ENCODE measurements at regions not wholly inside any gene's neighbourhood (a gene's known extent, or its start where the extent isn't known, plus 50 kb on each side); places are given as distances from the start of the nearest gene placed in this dataset.

DNA sequence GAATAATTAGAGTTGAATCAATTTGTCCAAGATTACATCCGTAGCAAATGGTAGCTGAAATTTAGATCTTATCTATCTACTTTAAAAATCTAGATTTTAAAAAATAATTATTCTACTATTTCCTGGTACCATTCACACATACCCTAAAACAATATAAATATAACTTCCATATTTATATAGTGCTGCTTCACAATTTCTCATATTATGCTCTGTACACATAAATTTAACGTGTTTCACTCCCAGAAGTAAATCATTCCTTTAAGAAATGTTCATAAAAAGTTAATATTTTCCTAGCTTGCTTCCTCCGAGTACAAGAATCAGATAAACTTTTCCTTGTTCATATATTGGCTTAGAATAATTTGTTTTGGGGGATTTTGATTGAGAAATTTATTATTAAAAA lies 857.0 kb upstream of the SPRY2 start:
- H3F3A ChIP-seq (replicated peaks; ENCODE audit: low read depth): no peaks in the 10 kb centered on the region
- Mint-ChIP-seq H3K9me3 (peaks cover 26% of the 10 kb centered on the region), H3K4me1 (no peaks in the 10 kb centered on the region)

More for the DNA sequence above, 857.0 kb upstream of the SPRY2 start:
- Histone ChIP-seq H3K4me3 (no peak overlapping the region), H3K27ac (ENCODE audit: low read depth) (no peak overlapping the region), H3K9me2 (ENCODE audit: insufficient read depth) (peaks cover 4% of the 10 kb centered on the region; the same call in 1 of the 2 replicates), H4K20me1 (replicated peaks; ENCODE audit: insufficient read depth) (no peaks in the 10 kb centered on the region), H3K4me1 (ENCODE audit: insufficient read depth) (no peaks in the 10 kb centered on the region), H3K27me3 (ENCODE audit: insufficient read depth) (no peaks in the 10 kb centered on the region), H3K36me3 (ENCODE audit: insufficient read depth) (no peaks in the 10 kb centered on the region), H2AFZ (no peak overlapping the region), H3K4me2 (no peak overlapping the region), H3K79me2 (replicated peaks; ENCODE audit: insufficient read depth) (no peaks in the 10 kb centered on the region)
- no peak overlapping the region for H3K4me3 Mint-ChIP-seq
- peaks cover 16% of the 10 kb centered on the region; the same call in 2 of the 3 replicates for H3K36me3 Mint-ChIP-seq (ENCODE audit: low read depth)
- H3K27me3 Mint-ChIP-seq (ENCODE audit: insufficient read depth, low read depth, poor library complexity): no peaks in the 10 kb centered on the region
- no peak for DNase-seq (ENCODE audit: low spot score)
- H3K27ac Mint-ChIP-seq: no peak overlapping the region
- TF ChIP-seq NANOG (IDR thresholded peaks at IDR 0.05; ENCODE audit: borderline replicate concordance) (no peak), ZNF331 (CRISPR knock-in tag; IDR thresholded peaks at IDR 0.05; ENCODE audit: low read depth) (no peak), EZH2phosphoT487 (IDR thresholded peaks at IDR 0.05; ENCODE audit: unreplicated experiment) (no peak), ZNF114 (CRISPR knock-in tag; IDR thresholded peaks at IDR 0.05) (no peak), EZH2 (IDR thresholded peaks at IDR 0.05; ENCODE audit: low read depth, unreplicated experiment) (no peak), CREB1 (CRISPR knock-in tag; IDR thresholded peaks at IDR 0.05; ENCODE audit: low read depth) (no peak), POLR2AphosphoS5 (IDR thresholded peaks at IDR 0.05; ENCODE audit: low read depth) (no peak), JUNB (IDR thresholded peaks at IDR 0.05; ENCODE audit: unreplicated experiment) (no peak)
- TF ChIP-seq, protein P1, sequence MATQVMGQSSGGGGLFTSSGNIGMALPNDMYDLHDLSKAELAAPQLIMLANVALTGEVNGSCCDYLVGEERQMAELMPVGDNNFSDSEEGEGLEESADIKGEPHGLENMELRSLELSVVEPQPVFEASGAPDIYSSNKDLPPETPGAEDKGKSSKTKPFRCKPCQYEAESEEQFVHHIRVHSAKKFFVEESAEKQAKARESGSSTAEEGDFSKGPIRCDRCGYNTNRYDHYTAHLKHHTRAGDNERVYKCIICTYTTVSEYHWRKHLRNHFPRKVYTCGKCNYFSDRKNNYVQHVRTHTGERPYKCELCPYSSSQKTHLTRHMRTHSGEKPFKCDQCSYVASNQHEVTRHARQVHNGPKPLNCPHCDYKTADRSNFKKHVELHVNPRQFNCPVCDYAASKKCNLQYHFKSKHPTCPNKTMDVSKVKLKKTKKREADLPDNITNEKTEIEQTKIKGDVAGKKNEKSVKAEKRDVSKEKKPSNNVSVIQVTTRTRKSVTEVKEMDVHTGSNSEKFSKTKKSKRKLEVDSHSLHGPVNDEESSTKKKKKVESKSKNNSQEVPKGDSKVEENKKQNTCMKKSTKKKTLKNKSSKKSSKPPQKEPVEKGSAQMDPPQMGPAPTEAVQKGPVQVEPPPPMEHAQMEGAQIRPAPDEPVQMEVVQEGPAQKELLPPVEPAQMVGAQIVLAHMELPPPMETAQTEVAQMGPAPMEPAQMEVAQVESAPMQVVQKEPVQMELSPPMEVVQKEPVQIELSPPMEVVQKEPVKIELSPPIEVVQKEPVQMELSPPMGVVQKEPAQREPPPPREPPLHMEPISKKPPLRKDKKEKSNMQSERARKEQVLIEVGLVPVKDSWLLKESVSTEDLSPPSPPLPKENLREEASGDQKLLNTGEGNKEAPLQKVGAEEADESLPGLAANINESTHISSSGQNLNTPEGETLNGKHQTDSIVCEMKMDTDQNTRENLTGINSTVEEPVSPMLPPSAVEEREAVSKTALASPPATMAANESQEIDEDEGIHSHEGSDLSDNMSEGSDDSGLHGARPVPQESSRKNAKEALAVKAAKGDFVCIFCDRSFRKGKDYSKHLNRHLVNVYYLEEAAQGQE (IDR thresholded peaks at IDR 0.05; ENCODE audit: unreplicated experiment): no peak
- TF ChIP-seq, protein P2, sequence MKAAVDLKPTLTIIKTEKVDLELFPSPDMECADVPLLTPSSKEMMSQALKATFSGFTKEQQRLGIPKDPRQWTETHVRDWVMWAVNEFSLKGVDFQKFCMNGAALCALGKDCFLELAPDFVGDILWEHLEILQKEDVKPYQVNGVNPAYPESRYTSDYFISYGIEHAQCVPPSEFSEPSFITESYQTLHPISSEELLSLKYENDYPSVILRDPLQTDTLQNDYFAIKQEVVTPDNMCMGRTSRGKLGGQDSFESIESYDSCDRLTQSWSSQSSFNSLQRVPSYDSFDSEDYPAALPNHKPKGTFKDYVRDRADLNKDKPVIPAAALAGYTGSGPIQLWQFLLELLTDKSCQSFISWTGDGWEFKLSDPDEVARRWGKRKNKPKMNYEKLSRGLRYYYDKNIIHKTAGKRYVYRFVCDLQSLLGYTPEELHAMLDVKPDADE (IDR thresholded peaks at IDR 0.05): no peak
- TF ChIP-seq, protein P3, sequence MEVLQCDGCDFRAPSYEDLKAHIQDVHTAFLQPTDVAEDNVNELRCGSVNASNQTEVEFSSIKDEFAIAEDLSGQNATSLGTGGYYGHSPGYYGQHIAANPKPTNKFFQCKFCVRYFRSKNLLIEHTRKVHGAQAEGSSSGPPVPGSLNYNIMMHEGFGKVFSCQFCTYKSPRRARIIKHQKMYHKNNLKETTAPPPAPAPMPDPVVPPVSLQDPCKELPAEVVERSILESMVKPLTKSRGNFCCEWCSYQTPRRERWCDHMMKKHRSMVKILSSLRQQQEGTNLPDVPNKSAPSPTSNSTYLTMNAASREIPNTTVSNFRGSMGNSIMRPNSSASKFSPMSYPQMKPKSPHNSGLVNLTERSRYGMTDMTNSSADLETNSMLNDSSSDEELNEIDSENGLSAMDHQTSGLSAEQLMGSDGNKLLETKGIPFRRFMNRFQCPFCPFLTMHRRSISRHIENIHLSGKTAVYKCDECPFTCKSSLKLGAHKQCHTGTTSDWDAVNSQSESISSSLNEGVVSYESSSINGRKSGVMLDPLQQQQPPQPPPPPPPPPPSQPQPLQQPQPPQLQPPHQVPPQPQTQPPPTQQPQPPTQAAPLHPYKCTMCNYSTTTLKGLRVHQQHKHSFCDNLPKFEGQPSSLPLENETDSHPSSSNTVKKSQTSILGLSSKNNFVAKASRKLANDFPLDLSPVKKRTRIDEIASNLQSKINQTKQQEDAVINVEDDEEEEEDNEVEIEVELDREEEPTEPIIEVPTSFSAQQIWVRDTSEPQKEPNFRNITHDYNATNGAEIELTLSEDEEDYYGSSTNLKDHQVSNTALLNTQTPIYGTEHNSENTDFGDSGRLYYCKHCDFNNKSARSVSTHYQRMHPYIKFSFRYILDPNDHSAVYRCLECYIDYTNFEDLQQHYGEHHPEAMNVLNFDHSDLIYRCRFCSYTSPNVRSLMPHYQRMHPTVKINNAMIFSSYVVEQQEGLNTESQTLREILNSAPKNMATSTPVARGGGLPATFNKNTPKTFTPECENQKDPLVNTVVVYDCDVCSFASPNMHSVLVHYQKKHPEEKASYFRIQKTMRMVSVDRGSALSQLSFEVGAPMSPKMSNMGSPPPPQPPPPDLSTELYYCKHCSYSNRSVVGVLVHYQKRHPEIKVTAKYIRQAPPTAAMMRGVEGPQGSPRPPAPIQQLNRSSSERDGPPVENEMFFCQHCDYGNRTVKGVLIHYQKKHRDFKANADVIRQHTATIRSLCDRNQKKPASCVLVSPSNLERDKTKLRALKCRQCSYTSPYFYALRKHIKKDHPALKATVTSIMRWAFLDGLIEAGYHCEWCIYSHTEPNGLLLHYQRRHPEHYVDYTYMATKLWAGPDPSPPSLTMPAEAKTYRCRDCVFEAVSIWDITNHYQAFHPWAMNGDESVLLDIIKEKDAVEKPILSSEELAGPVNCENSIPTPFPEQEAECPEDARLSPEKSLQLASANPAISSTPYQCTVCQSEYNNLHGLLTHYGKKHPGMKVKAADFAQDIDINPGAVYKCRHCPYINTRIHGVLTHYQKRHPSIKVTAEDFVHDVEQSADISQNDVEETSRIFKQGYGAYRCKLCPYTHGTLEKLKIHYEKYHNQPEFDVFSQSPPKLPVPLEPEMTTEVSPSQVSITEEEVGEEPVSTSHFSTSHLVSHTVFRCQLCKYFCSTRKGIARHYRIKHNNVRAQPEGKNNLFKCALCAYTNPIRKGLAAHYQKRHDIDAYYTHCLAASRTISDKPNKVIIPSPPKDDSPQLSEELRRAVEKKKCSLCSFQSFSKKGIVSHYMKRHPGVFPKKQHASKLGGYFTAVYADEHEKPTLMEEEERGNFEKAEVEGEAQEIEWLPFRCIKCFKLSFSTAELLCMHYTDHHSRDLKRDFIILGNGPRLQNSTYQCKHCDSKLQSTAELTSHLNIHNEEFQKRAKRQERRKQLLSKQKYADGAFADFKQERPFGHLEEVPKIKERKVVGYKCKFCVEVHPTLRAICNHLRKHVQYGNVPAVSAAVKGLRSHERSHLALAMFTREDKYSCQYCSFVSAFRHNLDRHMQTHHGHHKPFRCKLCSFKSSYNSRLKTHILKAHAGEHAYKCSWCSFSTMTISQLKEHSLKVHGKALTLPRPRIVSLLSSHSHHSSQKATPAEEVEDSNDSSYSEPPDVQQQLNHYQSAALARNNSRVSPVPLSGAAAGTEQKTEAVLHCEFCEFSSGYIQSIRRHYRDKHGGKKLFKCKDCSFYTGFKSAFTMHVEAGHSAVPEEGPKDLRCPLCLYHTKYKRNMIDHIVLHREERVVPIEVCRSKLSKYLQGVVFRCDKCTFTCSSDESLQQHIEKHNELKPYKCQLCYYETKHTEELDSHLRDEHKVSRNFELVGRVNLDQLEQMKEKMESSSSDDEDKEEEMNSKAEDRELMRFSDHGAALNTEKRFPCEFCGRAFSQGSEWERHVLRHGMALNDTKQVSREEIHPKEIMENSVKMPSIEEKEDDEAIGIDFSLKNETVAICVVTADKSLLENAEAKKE (CRISPR knock-in tag; IDR thresholded peaks at IDR 0.05): no peak
- ATAC-seq: no peak
